Gastrocnemius medialis (tissue), 4 donors: ENCODE measurements at regions not wholly inside any gene's neighbourhood (a gene's known extent, or its start where the extent isn't known, plus 50 kb on each side); places are given as distances from the start of the nearest gene placed in this dataset.

Source experiments
- ATAC-seq, 2 donors: fragments of 150-250 bp; one replicate each; pipeline ENCODE4 v1.9.1; 2016
- DNase-seq, 2 donors: peaks; one replicate each; pipeline ENCODE4 v3.0.0-alpha.2; 2019
- H3K27ac ChIP-seq, 4 donors: fragments of 200-600 bp; sonication (generic); 1 replicate in 1 of 4; 2 replicates in 3 of 4; pipeline ENCODE4 v1.5.1; 2016 to 2018; ENCODE audit warnings: mild to moderate bottlenecking in 2 of 4, moderate library complexity in 1 of 4
- H3K27me3 ChIP-seq, 3 donors: fragments of 200-600 bp; sonication (generic) in 2 of 3; 1 replicate in 1 of 3; 2 replicates in 2 of 3; pipeline versions ENCODE4 v1.5.1 to v1.6.0; 2016 to 2019; ENCODE audit warnings: mild to moderate bottlenecking in 1 of 3, moderate library complexity in 1 of 3
- H3K36me3 ChIP-seq, 2 donors: fragments of 200-600 bp; sonication (generic) in 1 of 2; one replicate each; pipeline ENCODE4 v1.5.1; 2017 to 2018
- H3K4me1 ChIP-seq, 2 donors: fragments of 200-600 bp; sonication (generic) in 1 of 2; one replicate each; pipeline ENCODE4 v1.5.1; 2016 to 2017; ENCODE audit warnings: mild to moderate bottlenecking in 2 of 2
- H3K4me3 ChIP-seq, 4 donors: fragments of 200-600 bp; sonication (generic) in 3 of 4; 1 replicate in 1 of 4; 2 replicates in 3 of 4; pipeline ENCODE4 v1.5.1; 2016 to 2019; ENCODE audit warnings: mild to moderate bottlenecking in 2 of 4
- H3K9me3 ChIP-seq, 3 donors: fragments of 200-600 bp; sonication (generic) in 2 of 3; 1 replicate in 1 of 3; 2 replicates in 2 of 3; pipeline ENCODE4 v1.5.1; 2016 to 2019
- CTCF ChIP-seq, 5 experiments: fragments of 450-650 bp in 3 of 5; fragments of 200-600 bp in 2 of 5; sonication (generic) in 2 of 5; IDR thresholded peaks in 4 of 5; conservative IDR thresholded peaks in 1 of 5; 1 replicate in 4 of 5; 2 replicates in 1 of 5; pipeline ENCODE4 v1.5.1; 2016 to 2019; ENCODE audit warnings: antibody characterized with exemption in 5 of 5, mild to moderate bottlenecking in 3 of 5, moderate library complexity in 3 of 5
- POLR2A ChIP-seq, 2 donors: fragments of 450-650 bp; IDR thresholded peaks; one replicate each; pipeline ENCODE4 v1.6.1; 2017; ENCODE audit warnings: antibody characterized with exemption in 2 of 2, mild to moderate bottlenecking in 2 of 2, moderate library complexity in 2 of 2
- in situ Hi-C, 4 donors: fragments of 200-750 bp; cut with MboI; loops; one replicate each; pipeline versions ENCODE4 v1.15.0 to v1.8.0; 2017; ENCODE audit warnings: low sequenced_read_pairs in 4 of 4
- intact Hi-C: fragments of 100-400 bp; cut with DNase I; formaldehyde crosslinking; loops from one replicate; pipeline ENCODE4 v1.15.1; 2023; ENCODE audit warnings: low total_unique reads

- DNase-seq (no peak), ATAC-seq (no peak)
- Histone ChIP-seq H3K36me3 (no peaks in the 10 kb centered on the region), H3K27ac (no peak overlapping the region), H3K9me3 (no peaks in the 10 kb centered on the region), H3K4me3 (no peak overlapping the region), H3K27me3 (no peaks in the 10 kb centered on the region), H3K4me1 (peaks cover 0 to 3% of the 10 kb centered on the region in 2 donors)
- intact Hi-C loops = no loop called here
- TF ChIP-seq POLR2A (IDR thresholded peaks at IDR 0.05) (no peak), CTCF (IDR thresholded peaks at IDR 0.05 in 4 of 5, conservative IDR thresholded peaks at IDR 0.05 in 1 of 5) (no peak)
- in situ Hi-C loops = no loop called here
Measured at GRCh38 chr18:14941792-14942191, 193.8 kb downstream of the ANKRD30B start.

GRCh38 chr18:14942275-14942674 lies 194.3 kb downstream of the ANKRD30B start:
- Histone ChIP-seq H3K27ac (no peak overlapping the region), H3K9me3 (no peaks in the 10 kb centered on the region), H3K27me3 (no peaks in the 10 kb centered on the region), H3K4me1 (peaks cover 0 to 7% of the 10 kb centered on the region in 2 donors), H3K4me3 (no peak overlapping the region), H3K36me3 (no peaks in the 10 kb centered on the region)
- no peak for DNase-seq
- ATAC-seq = no peak
- in situ Hi-C loops = no loop called here
- intact Hi-C loops = no loop called here
- TF ChIP-seq POLR2A (IDR thresholded peaks at IDR 0.05) (no peak), CTCF (IDR thresholded peaks at IDR 0.05 in 4 of 5, conservative IDR thresholded peaks at IDR 0.05 in 1 of 5) (no peak)

- no peak for ATAC-seq
- peaks cover 0 to 9% of the 10 kb centered on the region in 2 donors for H3K4me1 ChIP-seq
- intact Hi-C loops (no loop called here), in situ Hi-C loops (no loop called here)
- no peaks in the 10 kb centered on the region for H3K36me3 ChIP-seq
- no peaks in the 10 kb centered on the region for H3K27me3 ChIP-seq
- H3K9me3 ChIP-seq = no peaks in the 10 kb centered on the region
- TF ChIP-seq CTCF (IDR thresholded peaks at IDR 0.05 in 4 of 5, conservative IDR thresholded peaks at IDR 0.05 in 1 of 5) (no peak), POLR2A (IDR thresholded peaks at IDR 0.05) (no peak)
- no peak for DNase-seq
- no peak overlapping the region for H3K27ac ChIP-seq
- H3K4me3 ChIP-seq = no peak overlapping the region
Measured at GRCh38 chr18:14943486-14943885, 195.5 kb downstream of the ANKRD30B start.

GRCh38 chr18:14943967-14944636 lies 196.1 kb downstream of the ANKRD30B start:
- no peak for ATAC-seq
- peaks cover 0 to 9% of the 10 kb centered on the region in 2 donors for H3K4me1 ChIP-seq
- intact Hi-C loops = no loop called here

More at GRCh38 chr18:14943967-14944636, 196.1 kb downstream of the ANKRD30B start:
- no peak overlapping the region for H3K4me3 ChIP-seq
- no peak for DNase-seq
- H3K9me3 ChIP-seq = no peaks in the 10 kb centered on the region
- no peak overlapping the region for H3K27ac ChIP-seq
- in situ Hi-C loops = no loop called here
- H3K36me3 ChIP-seq = no peaks in the 10 kb centered on the region
- no peaks in the 10 kb centered on the region for H3K27me3 ChIP-seq
- TF ChIP-seq POLR2A (IDR thresholded peaks at IDR 0.05) (no peak), CTCF (IDR thresholded peaks at IDR 0.05 in 4 of 5, conservative IDR thresholded peaks at IDR 0.05 in 1 of 5) (no peak)
